ENCODE measurements at regions not wholly inside any gene's neighbourhood (a gene's known extent, or its start where the extent isn't known, plus 50 kb on each side); places are given as distances from the start of the nearest gene placed in this dataset.

- TF ChIP-seq, protein P1, sequence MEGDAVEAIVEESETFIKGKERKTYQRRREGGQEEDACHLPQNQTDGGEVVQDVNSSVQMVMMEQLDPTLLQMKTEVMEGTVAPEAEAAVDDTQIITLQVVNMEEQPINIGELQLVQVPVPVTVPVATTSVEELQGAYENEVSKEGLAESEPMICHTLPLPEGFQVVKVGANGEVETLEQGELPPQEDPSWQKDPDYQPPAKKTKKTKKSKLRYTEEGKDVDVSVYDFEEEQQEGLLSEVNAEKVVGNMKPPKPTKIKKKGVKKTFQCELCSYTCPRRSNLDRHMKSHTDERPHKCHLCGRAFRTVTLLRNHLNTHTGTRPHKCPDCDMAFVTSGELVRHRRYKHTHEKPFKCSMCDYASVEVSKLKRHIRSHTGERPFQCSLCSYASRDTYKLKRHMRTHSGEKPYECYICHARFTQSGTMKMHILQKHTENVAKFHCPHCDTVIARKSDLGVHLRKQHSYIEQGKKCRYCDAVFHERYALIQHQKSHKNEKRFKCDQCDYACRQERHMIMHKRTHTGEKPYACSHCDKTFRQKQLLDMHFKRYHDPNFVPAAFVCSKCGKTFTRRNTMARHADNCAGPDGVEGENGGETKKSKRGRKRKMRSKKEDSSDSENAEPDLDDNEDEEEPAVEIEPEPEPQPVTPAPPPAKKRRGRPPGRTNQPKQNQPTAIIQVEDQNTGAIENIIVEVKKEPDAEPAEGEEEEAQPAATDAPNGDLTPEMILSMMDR (IDR thresholded peaks at IDR 0.05) = no peak
- TF ChIP-seq POLR2A (IDR thresholded peaks at IDR 0.05) = no peak
Measured at GRCh38 chrX:94686071-94686470, 1012.1 kb downstream of the FAM133A start.
